GM21447 (cell line): ENCODE measurements at regions not wholly inside any gene's neighbourhood (a gene's known extent, or its start where the extent isn't known, plus 50 kb on each side); places are given as distances from the start of the nearest gene placed in this dataset.
"Not testable (repeated sequence)": the region's sequence is repeated elsewhere in the genome, so short reads cannot be mapped to it uniquely, and the experiment has no call there.

Experiments used
- ATAC-seq: cut with Tn5 transposase; IDR thresholded peaks from one replicate; pipeline ENCODE4 v1.9.1; 2021; ENCODE audit not compliant: unreplicated experiment

DNA sequence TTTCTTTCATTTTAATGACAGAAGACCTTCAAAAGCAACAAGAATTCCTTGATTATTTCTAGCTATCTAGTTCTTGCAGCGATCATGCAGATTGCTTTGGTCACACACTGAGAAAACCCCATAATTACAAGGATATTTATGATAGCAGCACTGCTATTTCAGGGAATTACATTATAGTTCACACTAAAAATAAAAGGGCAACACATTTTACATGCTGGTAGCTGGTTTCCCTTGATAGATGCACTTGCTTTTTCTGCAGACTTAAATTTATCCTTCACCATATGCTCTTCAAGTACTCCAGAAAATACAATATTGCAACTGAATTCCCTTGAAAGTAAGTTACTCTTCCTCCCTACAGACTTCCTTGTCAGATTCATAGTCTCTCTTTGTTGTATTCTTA, 751.1 kb downstream of the CCDC85A start:
- ATAC-seq: no peak

DNA sequence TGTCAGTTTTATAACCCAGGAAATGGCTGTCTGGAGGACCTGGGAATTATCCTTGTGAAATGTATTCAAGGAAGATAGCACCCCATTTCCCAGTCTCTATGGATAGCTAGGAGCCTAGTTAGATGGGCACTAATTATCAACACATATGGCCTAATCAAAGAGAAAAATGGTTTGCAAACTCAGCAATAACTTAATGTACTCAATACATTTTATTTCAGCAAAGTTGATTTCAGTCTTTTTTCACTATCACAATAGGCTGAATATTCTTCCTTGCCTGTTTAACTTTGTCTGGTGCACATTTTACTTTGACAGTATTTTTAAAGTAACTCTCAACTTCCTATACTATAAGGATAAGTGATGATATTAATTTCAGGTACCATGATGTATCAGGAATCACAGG, 756.3 kb downstream of the CCDC85A start:
- ATAC-seq: no peak

DNA sequence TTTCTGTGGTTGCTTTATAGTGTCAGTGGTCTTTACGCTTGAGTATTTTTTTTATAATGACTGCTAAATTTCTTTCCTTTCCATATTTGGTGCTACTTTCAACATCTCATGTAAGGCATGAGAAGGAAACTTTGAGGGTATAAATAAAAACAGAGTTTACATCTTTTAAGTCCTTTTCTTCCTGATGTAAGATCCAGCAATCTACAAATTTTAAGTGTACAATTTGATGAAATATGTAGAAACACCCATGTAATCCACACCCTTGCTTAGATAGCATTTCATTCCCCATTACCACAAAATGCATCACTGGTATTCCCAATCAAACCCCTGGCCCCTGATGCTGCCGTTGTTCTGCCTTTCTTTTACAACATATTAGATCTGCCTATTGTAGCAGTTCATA, 769.1 kb downstream of the CCDC85A start:
- ATAC-seq: no peak

DNA sequence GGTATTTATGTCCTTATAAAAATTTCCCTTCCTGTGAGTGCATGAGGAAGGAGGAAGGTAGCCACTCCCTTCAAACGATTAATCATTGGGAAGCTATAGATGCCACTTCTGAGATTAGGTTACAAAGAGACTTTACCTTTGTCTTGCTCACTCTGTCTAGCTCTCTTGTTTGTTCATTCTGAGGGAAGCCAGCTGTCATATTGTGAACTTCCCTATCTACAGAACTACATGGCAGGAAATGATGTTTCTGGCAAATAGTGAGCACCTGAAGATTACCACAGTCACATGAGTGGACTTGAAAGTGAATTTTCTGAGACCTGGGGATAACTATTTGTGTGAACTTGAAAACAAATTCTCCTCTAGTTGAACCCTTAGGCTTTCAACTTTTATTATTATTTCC, 776.8 kb downstream of the CCDC85A start:
- no peak for ATAC-seq

DNA sequence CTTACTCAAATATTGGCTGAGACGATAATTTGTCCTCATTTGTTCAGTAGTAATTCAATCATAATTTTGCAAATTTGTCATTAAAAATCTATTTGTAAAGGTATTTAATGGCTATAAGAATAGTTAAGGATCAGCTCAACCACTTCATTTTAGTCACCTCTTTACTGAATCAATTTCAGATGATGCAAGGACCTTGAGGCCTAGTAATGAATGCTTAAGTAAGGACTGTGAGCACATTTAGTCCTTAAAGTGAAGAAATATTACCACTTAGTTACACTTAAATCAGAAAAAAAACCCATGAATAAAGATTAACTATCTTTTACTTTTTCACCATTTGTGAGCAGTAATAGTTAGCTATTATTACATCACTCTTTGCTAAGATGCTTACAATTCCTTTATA, 778.9 kb downstream of the CCDC85A start:
- ATAC-seq: no peak

DNA sequence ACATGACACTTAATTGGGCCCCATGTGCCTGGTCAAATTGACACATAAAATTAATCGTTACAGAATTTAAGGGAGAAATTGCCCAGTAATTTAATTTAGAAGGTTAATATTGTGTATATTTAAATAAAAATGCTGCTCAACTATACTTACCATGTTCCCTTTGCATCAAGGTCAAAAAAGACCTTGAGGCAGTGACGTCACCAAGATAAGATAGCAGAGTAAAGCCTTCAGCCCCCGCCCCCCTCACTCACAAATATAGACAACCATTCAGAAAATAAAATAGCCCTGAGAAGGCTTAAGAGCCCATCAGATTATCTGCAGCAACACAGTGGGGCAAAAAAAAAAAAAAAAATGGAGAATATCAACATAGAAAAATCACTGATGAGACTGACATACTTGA, 785.7 kb downstream of the CCDC85A start:
- ATAC-seq: no peak

DNA sequence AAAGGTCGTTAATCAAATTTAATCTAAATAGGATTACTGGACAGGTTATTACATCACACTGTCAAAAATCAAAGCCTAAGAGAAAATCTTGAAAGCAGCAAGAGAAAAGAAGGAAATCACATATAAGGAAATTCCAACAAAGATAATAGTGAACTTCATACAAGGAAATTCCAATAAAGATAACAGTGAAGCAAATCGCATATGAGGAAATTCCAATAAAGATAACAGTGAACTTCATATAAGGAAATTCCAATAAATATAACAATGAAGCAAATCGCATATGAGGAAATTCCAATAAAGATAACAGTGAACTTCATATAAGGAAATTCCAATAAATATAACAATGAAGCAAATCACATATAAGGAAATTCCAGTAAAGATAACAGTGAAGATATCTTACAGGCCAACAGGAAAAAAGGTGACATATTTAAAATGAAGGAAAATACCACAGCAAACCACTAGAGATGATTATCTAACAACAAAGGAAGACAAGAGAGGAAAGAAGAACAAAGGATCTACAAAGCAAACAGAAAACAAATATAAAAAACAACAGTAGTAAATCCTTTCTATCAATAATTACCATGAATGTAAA, 787.7 kb downstream of the CCDC85A start:
- ATAC-seq: no peak

DNA sequence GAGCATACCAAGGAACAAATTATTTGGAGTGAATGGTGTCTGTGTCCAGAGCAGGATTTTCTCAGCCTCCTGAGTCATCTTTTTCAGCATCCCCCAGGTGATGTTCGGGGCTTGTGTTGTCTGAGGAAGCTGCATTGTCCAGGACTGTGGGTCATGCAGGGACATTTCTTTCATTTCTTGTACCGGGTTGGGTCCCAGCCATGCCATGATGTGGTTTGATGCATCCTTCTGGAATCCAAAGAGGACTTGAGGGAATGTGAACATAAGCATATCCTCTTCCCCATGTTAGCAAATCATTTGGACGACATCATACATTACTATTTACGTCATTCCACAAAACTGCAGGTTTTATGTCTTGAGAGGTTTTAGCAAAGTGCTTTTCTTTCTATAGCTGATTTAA, 797.8 kb downstream of the CCDC85A start:
- ATAC-seq: no peak

DNA sequence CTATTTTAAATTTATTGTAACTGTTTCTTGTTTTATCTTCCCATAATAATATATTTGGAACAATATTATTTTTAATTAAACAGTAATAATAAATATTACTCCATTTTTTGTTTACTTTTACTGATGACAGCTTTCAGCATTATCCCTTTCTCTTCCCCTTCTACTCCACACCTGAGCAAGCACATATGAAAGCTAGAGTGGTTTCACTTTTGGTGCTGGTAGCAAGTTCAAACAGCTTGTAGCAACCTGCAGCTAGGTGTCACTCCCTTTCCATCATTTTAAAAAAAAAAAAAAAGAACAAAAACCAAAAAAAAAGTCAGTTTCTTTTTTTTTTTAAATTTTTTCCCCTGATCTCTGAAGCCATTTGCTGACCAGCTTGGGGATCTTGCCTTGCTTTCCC, 801.8 kb downstream of the CCDC85A start:
- no peak for ATAC-seq

DNA sequence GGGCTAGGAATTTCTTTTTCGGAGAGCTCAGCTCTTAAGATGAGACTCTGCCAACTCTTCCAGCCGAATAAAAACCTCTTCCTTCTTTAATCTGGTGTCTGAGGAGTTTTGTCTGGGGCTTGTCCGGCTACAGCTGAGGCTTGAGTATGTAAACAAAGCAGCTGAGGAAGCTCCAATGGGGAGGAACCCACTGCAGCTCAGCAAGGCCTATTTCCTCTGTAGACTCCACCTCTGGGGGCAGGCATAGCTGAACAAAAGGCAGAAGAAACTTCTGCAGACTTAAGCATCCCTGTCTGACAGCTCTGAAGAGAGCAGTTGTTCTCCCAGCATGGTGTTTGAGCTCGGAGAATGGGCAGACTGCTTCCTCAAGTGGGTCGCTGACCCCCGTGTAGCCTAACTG, 838.7 kb downstream of the CCDC85A start:
- no peak for ATAC-seq

DNA sequence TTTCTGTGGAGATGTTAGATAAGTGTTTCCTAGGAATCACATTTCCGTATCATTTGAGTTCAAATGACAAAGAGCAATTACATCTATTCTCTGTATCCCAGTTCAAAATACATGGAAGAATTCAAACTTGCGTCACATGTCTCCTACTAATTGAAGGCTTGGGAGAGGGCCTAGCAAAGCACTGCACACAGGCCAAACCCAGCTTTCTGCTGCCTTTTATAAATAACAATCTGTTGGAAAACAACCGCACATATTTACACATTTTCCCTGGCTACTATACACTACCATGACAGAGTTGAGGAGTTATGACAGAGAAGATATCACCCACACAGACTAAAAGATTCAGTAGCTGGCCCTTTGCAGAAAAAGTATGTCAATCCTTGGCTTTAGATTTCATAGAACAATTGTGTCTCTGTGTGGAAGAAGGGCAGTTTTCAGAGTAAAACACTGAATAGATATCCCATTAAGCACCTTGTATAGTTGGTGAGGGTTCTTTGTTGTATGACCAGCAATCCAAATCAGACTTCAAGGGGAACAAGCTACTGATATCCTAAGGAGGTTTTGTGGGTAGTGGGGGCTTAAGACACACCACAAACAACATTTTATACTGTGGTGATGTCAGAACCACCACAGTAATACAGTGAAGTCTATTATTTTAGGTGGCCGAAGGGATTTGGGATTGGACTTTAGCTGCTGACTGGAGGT, 861.3 kb downstream of the CCDC85A start:
- no peak for ATAC-seq

DNA sequence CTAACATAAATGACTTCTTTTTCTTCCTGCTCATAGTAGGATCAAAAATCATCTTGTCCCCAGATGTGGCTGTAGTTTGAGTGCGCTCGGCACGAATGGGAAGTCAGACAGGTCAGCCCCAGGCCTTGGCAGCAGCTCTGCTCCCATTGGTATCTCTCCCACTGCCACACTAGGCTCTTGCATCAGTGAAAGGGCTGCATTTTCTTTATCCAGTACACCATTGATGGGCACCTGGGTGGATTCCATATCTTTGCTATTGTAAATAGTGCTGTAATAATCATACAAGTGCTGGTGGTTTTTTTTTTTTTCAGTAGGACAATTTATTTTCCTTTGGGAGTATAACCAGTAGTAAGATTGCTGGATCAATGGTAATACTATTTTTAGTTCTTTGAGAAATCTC, 865.5 kb downstream of the CCDC85A start:
- no peak for ATAC-seq

DNA sequence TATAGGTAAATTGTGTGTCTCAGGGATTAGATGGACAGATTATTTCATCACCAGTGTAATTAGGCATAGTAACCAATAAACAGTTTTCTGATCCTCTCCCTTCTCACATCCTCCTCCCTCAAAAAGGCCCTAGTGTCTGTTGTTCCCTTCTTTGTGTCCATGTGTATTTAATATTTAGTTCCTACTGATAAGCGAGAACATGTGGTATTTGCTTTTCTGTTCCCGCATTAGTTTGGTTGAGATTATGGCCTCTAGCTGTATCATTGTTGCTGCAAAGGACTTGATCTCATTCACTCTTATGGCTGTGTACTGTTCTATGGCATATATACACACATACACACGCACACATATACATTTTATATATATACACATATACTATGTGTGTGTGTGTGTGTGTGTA, 866.2 kb downstream of the CCDC85A start:
- no peak for ATAC-seq

DNA sequence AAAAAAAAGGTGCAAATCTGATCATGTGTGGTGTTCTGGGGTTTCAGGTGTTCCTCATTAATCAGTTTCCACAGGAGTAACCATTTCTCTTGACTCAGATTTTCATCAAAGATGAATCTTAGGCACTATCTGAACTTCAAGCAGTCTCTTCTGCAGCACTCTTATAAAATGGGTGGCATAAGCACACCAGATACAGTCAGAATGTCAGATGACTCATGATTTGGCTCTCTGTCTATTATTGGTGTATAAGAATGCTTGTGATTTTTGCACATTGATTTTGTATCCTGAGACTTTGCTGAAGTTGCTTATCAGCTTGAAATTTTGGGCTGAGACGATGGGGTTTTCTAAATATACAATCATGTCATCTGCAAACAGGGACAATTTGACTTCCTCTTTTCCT, 882.5 kb downstream of the CCDC85A start:
- not testable (repeated sequence) for ATAC-seq

DNA sequence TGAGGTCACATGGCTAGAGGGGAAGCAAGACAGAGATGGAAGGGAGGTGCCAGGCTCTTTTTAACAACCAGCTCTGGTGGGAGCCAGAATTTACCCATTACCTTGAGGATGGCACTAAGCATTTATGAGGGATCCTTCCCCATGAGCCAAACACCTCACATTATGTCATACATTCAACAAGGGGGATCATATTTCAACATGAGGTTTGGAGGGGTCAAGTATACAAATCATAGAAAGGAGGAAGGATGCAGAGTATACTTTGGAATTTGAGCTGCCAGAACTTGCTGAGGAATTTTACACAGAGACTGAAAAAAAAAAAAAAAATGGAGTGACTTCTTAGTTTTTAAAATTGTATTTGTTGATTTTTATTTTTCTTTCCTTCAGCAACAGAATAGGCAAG, 891.4 kb downstream of the CCDC85A start:
- ATAC-seq: no peak

DNA sequence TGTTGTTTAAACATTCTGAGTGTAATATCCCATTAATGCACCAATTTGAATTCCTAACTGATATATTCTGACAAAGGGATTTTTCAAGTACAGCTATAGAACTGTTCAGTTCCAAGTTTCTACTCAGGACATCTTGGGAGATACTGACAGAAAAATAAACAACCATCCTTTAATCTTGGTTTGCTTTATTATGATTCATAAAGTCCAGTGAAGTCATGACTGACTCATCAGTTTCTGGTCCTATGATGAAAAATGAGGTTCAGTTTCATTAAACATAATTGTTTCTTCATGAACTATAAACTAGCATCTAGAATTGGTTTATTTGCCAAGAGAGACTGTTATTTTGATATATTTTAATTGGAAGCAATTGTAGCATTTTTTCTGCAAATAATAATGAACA, 896.2 kb downstream of the CCDC85A start:
- no peak for ATAC-seq

DNA sequence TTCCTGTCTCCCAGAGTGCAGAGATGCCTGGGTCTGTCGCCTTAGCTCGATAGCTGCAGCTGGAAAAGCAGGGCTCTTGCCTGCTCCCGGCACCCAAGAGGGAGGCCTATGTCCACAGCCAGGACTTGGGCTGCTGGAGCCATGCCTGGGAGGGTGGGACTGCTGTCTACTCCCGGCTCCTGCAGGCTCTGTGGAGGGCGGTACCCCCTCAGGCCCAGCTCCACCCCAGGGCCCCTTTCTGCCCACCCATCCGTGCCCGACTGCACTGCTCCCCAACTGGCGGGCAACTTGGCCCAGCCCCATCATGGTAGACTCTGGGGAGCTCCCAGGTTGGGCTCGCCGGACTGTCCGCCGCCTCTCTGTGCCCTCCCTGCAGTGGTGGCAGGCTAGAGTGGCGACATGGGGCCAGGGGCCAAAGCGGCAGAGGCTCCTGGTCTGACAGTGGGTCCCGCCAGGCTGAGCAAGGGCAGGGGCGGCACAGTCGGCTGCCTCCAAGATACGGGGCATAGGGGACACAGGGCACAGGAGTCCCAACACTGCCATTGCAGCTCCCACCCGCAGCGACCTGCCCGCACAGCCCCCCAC, 901.0 kb downstream of the CCDC85A start:
- ATAC-seq: no peak

DNA sequence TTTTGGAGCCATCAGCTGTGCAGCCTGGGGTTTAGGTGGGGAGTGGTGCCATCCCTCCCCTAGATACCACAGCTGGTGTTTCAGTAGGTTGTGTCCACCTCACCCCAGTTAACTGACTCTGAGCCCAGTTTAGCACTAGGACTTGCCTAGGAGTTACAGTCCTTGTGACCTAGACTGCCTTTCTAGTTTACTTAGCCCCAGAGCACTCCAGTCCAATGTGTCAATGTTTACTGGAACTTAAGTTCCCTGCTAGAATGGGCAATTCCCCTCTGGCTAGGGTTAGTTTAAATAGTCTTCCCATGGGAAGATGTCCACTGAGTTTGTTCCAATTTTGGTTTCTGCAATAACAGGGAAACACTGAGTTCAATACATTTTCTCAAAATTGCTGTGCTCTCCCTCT, 909.2 kb downstream of the CCDC85A start:
- ATAC-seq: no peak

DNA sequence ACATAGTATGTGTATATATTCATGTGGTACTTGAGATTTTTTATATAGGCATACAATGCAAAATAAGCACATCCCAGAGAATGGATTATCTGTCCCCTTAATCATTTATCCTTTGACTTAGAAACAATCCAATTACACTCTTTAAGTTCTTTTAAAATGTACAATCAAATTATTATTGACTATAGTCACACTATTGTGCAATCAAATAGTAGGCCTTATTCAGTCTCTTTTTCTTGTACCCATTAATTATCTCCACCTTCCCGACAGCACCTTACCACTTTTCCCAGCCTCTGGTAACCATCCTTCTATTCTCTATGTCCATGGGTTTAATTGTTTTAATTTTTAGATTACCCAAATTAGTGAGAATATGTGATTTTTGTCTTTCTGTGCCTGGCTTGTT, 914.1 kb downstream of the CCDC85A start:
- no peak for ATAC-seq

DNA sequence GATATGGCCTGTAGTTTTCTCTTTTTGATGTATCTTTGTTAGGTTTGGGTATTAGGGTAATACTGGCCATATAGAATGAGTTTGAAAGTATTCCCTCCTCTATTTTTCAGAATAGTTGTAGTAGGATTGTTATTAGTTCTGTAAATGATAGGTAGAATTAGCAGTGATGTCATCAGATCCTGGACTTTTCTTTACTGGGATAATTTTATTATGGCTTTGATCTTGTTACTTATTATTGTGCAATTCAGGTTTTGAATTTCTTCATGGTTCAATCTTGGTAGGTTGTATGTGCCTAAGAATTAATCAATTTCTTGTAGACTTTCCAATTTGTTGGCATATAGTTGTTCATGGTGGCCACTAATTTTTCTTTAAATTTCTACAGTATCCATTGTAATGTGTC, 916.6 kb downstream of the CCDC85A start:
- no peak for ATAC-seq

DNA sequence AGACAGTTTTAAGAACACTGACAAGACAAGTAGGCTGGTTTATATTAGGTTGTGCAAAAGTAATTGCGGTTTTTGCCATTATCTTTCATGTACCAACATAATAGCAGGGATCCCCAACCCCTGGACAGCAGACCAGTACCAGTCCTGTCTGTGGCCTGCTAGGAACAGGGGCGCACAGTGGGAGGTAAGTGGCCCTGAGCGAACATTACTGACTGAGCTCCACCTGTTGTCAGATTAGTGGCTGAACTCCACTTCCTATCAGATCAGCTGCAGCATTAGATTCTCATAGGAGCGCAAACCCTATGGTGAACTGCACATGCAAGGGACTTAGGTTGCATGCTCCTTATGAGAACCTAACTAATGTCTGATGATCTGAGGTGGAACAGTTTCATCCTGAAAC, 921.9 kb downstream of the CCDC85A start:
- no peak for ATAC-seq

DNA sequence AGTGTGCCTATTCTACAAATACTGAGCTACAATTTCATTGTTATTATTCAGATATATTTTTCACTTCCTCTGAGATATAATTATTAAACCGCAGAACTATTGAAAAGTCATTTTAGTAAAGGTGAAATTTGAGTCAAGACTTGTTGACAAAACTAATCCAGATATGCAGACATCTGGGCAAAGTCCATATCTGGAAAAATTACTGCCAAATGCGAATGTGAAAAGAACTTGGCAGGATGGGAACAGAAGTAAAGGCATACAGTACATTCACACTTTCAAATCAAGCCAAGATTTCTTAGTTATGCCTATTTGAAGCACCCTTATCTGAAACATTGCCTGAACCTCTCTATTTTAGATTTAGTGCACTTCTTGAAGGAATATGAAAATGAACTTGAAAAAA, 923.6 kb downstream of the CCDC85A start:
- ATAC-seq: no peak

DNA sequence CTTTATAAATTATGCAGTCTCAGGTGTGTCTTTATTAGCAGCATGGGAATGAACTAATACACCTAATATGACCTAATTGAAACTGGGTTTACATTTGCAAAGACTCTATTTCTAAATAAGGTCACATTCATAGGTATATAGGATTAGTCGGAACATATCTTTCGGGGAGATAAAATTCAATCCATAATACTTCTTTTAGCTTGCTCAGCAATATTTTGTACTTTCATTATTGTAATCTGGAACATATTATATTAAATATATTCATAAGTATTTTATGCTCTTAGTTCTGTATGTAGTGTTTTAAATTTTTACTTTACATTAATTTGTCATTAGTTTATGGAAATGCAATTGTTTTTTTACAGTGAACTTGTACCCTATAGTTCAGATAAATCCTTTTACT, 927.7 kb downstream of the CCDC85A start:
- no peak for ATAC-seq
